IMR-90 (cell line): ENCODE measurements at regions not wholly inside any gene's neighbourhood (a gene's known extent, or its start where the extent isn't known, plus 50 kb on each side); places are given as distances from the start of the nearest gene placed in this dataset.

Experiments used
- ATAC-seq: fragments of 200-7000 bp; cut with Tn5 transposase; 2 replicates; pipeline ENCODE4 v1.9.1; 2020; ENCODE audit warnings: low read depth, mild to moderate bottlenecking, moderate library complexity
- BruUV-seq: library from RNA; stranded (reverse); fragments of 400-500 nt; replicated peaks from 2 replicates; lab custom pipeline; 2021; lab: Mats Ljungman, UMichigan
- CTCF ChIA-PET: fragments of 300-600 bp; formaldehyde crosslinking; extraction: SDS; loops from one replicate; lab custom pipeline; 2021; ENCODE audit warnings: antibody characterized with exemption; lab: Yijun Ruan, JAX
- POLR2A ChIA-PET: fragments of 300-600 bp; sonication (Branson Sonifier 250); formaldehyde crosslinking; loops from one replicate; lab custom pipeline; 2022; ENCODE audit warnings: antibody characterized with exemption; ENCODE audit not compliant: unreplicated experiment; lab: Charles Lee
- DNase-seq: peaks from one replicate; pipeline ENCODE4 v3.0.0; 2013
- H2AFZ ChIP-seq: replicated peaks from 2 replicates; pipeline ENCODE3; 2013; ENCODE audit warnings: low read length, mild to moderate bottlenecking; ENCODE audit not compliant: poor library complexity
- H2AK5ac ChIP-seq: 2 replicates; pipeline ENCODE4 v1.6.1; 2013; ENCODE audit warnings: low read depth, low read length, inconsistent platforms
- H2AK9ac ChIP-seq: replicated peaks from 2 replicates; pipeline ENCODE3; 2013; ENCODE audit warnings: mild to moderate bottlenecking, low read depth, low read length, moderate library complexity; ENCODE audit not compliant: poor library complexity
- H2BK120ac ChIP-seq: 2 replicates; pipeline ENCODE4 v1.6.1; 2013; ENCODE audit warnings: low read depth, low read length, inconsistent platforms
- H2BK15ac ChIP-seq: 3 replicates; pipeline ENCODE4 v1.6.1; 2013; ENCODE audit warnings: low read depth, low read length, inconsistent platforms
- H2BK20ac ChIP-seq: 2 replicates; pipeline ENCODE4 v1.6.1; 2013; ENCODE audit warnings: low read depth, mild to moderate bottlenecking, inconsistent platforms, low read length, moderate library complexity
- H2BK5ac ChIP-seq: 2 replicates; pipeline ENCODE4 v1.6.1; 2013; ENCODE audit warnings: mild to moderate bottlenecking, low read depth, low read length, inconsistent platforms; ENCODE audit not compliant: poor library complexity, severe bottlenecking
- H3K14ac ChIP-seq: replicated peaks from 2 replicates; pipeline ENCODE4 v1.6.1; 2013; ENCODE audit warnings: low read depth, low read length, inconsistent platforms
- H3K18ac ChIP-seq: 2 replicates; pipeline ENCODE4 v1.6.1; 2013; ENCODE audit warnings: low read depth, low read length, control low read depth
- H3K23ac ChIP-seq: 2 replicates; pipeline ENCODE4 v1.6.1; 2013; ENCODE audit warnings: low read depth, low read length, inconsistent platforms
- H3K27ac ChIP-seq: 2 replicates; pipeline ENCODE4 v1.5.1; 2013; ENCODE audit warnings: mild to moderate bottlenecking, control low read depth, low read length; ENCODE audit not compliant: insufficient read depth
- H3K27me3 ChIP-seq: 2 replicates; pipeline ENCODE4 v1.6.1; 2013; ENCODE audit warnings: low read length; ENCODE audit not compliant: control insufficient read depth, insufficient read depth
- H3K36me3 ChIP-seq: 2 replicates; pipeline ENCODE4 v1.6.1; 2013; ENCODE audit warnings: low read length, mixed read lengths; ENCODE audit not compliant: control insufficient read depth, insufficient read depth
- H3K4ac ChIP-seq: 2 replicates; pipeline ENCODE4 v1.6.1; 2013; ENCODE audit warnings: low read depth, low read length, inconsistent platforms
- H3K4me1 ChIP-seq: 2 replicates; pipeline ENCODE4 v1.6.1; 2013; ENCODE audit warnings: low read length, mixed read lengths; ENCODE audit not compliant: control insufficient read depth, insufficient read depth
- H3K4me2 ChIP-seq: 2 replicates; pipeline ENCODE4 v1.6.1; 2013; ENCODE audit warnings: low read depth, mild to moderate bottlenecking, control low read depth, low read length, moderate library complexity
- H3K4me3 ChIP-seq: 2 replicates; pipeline ENCODE4 v1.5.1; 2013; ENCODE audit warnings: low read depth, mild to moderate bottlenecking, control low read depth, low read length, moderate library complexity; ENCODE audit not compliant: insufficient read depth
- H3K56ac ChIP-seq: 2 replicates; pipeline ENCODE4 v1.6.1; 2013; ENCODE audit warnings: low read length, inconsistent platforms; ENCODE audit not compliant: insufficient read depth; ENCODE audit errors: extremely low read depth
- H3K79me1 ChIP-seq, 2 experiments: 2 replicates each; pipeline ENCODE4 v1.6.1; 2013; ENCODE audit warnings: low read length in 2 of 2, inconsistent platforms in 1 of 2, low read depth in 1 of 2
- H3K9ac ChIP-seq: 2 replicates; pipeline ENCODE4 v1.6.1; 2013; ENCODE audit warnings: low read depth, low read length, control low read depth
- H3K9me1 ChIP-seq: 2 replicates; pipeline ENCODE4 v1.6.1; 2013; ENCODE audit warnings: low read length, inconsistent platforms; ENCODE audit not compliant: insufficient read depth
- H3K9me3 ChIP-seq: 2 replicates; pipeline ENCODE4 v1.6.1; 2013; ENCODE audit warnings: low read length; ENCODE audit not compliant: control insufficient read depth, insufficient read depth
- H4K20me1 ChIP-seq: 2 replicates; pipeline ENCODE4 v1.6.1; 2013; ENCODE audit warnings: low read length, inconsistent platforms; ENCODE audit not compliant: insufficient read depth
- H4K5ac ChIP-seq: 2 replicates; pipeline ENCODE4 v1.6.1; 2013; ENCODE audit warnings: mild to moderate bottlenecking, low read depth, low read length, control low read depth
- H4K8ac ChIP-seq, 2 experiments: 2 replicates each; pipeline ENCODE4 v1.6.1; 2013; ENCODE audit warnings: low read depth in 2 of 2, low read length in 2 of 2, control low read depth in 1 of 2, inconsistent platforms in 1 of 2
- H4K91ac ChIP-seq: 2 replicates; pipeline ENCODE4 v1.6.1; 2013; ENCODE audit warnings: low read depth, low read length, inconsistent platforms; ENCODE audit not compliant: insufficient read depth
- BHLHE40 ChIP-seq: fragments of 150-350 bp; IDR thresholded peaks from 2 replicates; pipeline ENCODE4 v1.6.1; 2016; ENCODE audit warnings: mild to moderate bottlenecking, low read depth, low read length
- CEBPB ChIP-seq: IDR thresholded peaks from 2 replicates; pipeline ENCODE4 v1.6.1; 2012; ENCODE audit warnings: low read depth, low read length, improper control_type of control experiment
- CHD1 ChIP-seq: IDR thresholded peaks from 2 replicates; pipeline ENCODE4 v1.6.1; 2012; ENCODE audit warnings: low read depth, low read length, improper control_type of control experiment
- MAFK ChIP-seq: IDR thresholded peaks from 2 replicates; pipeline ENCODE4 v1.6.1; 2012; ENCODE audit warnings: low read depth, low read length, improper control_type of control experiment
- MAZ ChIP-seq: IDR thresholded peaks from 2 replicates; pipeline ENCODE4 v1.6.1; 2012; ENCODE audit warnings: low read depth, mild to moderate bottlenecking, low read length, improper control_type of control experiment, moderate library complexity, borderline replicate concordance
- MXI1 ChIP-seq: IDR thresholded peaks from 2 replicates; pipeline ENCODE4 v1.6.1; 2012; ENCODE audit warnings: low read depth, mild to moderate bottlenecking, low read length, moderate library complexity, borderline replicate concordance
- NFE2L2 ChIP-seq: fragments of 150-350 bp; IDR thresholded peaks from 2 replicates; pipeline ENCODE4 v1.6.1; 2016; ENCODE audit warnings: low read depth, mild to moderate bottlenecking, low read length
- RAD21 ChIP-seq: IDR thresholded peaks from 2 replicates; pipeline ENCODE4 v1.6.1; 2012; ENCODE audit warnings: low read length, improper control_type of control experiment
- RFX5 ChIP-seq: IDR thresholded peaks from 2 replicates; pipeline ENCODE4 v1.8.0; 2012; ENCODE audit warnings: low read depth, mild to moderate bottlenecking, low read length, moderate library complexity
- SMC3 ChIP-seq: fragments of 150-350 bp; IDR thresholded peaks from 2 replicates; pipeline ENCODE4 v1.6.1; 2016; ENCODE audit warnings: low read depth, mild to moderate bottlenecking, antibody characterized with exemption, low read length, moderate library complexity
- WGBS, 2 experiments: methylation state at CpG; one replicate each; pipeline versions ENCODE4 v1.1.5 to v1.1.7; 2013; ENCODE audit warnings: missing lambda C conversion rate in 2 of 2; ENCODE audit not compliant: insufficient read length in 1 of 2; ENCODE audit errors: extremely low coverage in 2 of 2; 5-methylcytosine and 5-hydroxymethylcytosine counted together
- dilution Hi-C: fragments of 300-500 bp; cut with HindIII; formaldehyde crosslinking; loops from one replicate; pipeline ENCODE4 v1.14.3; 2018; ENCODE audit warnings: low sequenced_read_pairs; ENCODE audit not compliant: unreplicated experiment
- in situ Hi-C: fragments of 300-500 bp; cut with MboI; formaldehyde crosslinking; loops from 3 replicates; pipeline ENCODE4 v1.14.3; 2019; ENCODE audit warnings: low sequenced_read_pairs, inconsistent platforms, mixed read lengths
- intact Hi-C: fragments of 100-400 bp; cut with micrococcal nuclease; formaldehyde crosslinking; loops from 2 replicates; pipeline ENCODE4 v1.10.0; 2022
- TF ChIP-seq, protein P1 (sequence below): conservative IDR thresholded peaks from 2 replicates; pipeline ENCODE4 v1.5.1; 2012; ENCODE audit warnings: mild to moderate bottlenecking, low read depth, low read length, improper control_type of control experiment
- TF ChIP-seq, protein P2 (sequence below): fragments of 150-350 bp; IDR thresholded peaks from 2 replicates; pipeline ENCODE4 v1.6.1; 2016; ENCODE audit warnings: low read depth, mild to moderate bottlenecking, low read length, moderate library complexity, borderline replicate concordance
- TF ChIP-seq, protein P3 (sequence below): fragments of 150-350 bp; IDR thresholded peaks from 2 replicates; pipeline ENCODE4 v1.6.1; 2017; ENCODE audit warnings: mild to moderate bottlenecking, antibody characterized with exemption, low read length, low read depth

GRCh38 chr5:3836528-3836927 lies 240.9 kb downstream of the IRX1 start:
- Histone ChIP-seq H2BK5ac (no peak overlapping the region), H3K4ac (no peak overlapping the region), H2BK15ac (no peak overlapping the region), H4K8ac (no peak overlapping the region), H3K79me1 (no peaks in the 10 kb centered on the region), H3K9me1 (no peaks in the 10 kb centered on the region), H3K56ac (no peak overlapping the region), H3K23ac (no peak overlapping the region), H3K9me3 (peaks cover 16% of the 10 kb centered on the region), H3K27ac (no peak overlapping the region), H4K5ac (no peak overlapping the region), H4K20me1 (no peaks in the 10 kb centered on the region), H3K18ac (no peak overlapping the region), H2BK20ac (no peak overlapping the region), H3K36me3 (no peaks in the 10 kb centered on the region), H2AK9ac (no peak overlapping the region), H3K4me2 (no peak overlapping the region), H2BK120ac (no peak overlapping the region), H3K14ac (no peak overlapping the region), H2AK5ac (no peak overlapping the region), H3K4me1 (no peaks in the 10 kb centered on the region), H3K27me3 (no peaks in the 10 kb centered on the region), H4K91ac (no peak overlapping the region), H3K9ac (no peak overlapping the region), H2AFZ (no peak overlapping the region), H3K4me3 (no peak overlapping the region)
- no peak for ATAC-seq
- no peak for TF ChIP-seq CHD1
- TF ChIP-seq, protein P1, sequence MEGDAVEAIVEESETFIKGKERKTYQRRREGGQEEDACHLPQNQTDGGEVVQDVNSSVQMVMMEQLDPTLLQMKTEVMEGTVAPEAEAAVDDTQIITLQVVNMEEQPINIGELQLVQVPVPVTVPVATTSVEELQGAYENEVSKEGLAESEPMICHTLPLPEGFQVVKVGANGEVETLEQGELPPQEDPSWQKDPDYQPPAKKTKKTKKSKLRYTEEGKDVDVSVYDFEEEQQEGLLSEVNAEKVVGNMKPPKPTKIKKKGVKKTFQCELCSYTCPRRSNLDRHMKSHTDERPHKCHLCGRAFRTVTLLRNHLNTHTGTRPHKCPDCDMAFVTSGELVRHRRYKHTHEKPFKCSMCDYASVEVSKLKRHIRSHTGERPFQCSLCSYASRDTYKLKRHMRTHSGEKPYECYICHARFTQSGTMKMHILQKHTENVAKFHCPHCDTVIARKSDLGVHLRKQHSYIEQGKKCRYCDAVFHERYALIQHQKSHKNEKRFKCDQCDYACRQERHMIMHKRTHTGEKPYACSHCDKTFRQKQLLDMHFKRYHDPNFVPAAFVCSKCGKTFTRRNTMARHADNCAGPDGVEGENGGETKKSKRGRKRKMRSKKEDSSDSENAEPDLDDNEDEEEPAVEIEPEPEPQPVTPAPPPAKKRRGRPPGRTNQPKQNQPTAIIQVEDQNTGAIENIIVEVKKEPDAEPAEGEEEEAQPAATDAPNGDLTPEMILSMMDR = no peak
- TF ChIP-seq CEBPB = no peak
- no peak for TF ChIP-seq SMC3
- TF ChIP-seq MAFK = no peak
- TF ChIP-seq MAZ = no peak
- no peak for TF ChIP-seq MXI1
- no peak for TF ChIP-seq BHLHE40
- TF ChIP-seq NFE2L2 = no peak
- TF ChIP-seq, protein P2, sequence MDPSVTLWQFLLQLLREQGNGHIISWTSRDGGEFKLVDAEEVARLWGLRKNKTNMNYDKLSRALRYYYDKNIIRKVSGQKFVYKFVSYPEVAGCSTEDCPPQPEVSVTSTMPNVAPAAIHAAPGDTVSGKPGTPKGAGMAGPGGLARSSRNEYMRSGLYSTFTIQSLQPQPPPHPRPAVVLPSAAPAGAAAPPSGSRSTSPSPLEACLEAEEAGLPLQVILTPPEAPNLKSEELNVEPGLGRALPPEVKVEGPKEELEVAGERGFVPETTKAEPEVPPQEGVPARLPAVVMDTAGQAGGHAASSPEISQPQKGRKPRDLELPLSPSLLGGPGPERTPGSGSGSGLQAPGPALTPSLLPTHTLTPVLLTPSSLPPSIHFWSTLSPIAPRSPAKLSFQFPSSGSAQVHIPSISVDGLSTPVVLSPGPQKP = no peak
- no peak for TF ChIP-seq RAD21
- no peak for TF ChIP-seq RFX5
- TF ChIP-seq, protein P3, sequence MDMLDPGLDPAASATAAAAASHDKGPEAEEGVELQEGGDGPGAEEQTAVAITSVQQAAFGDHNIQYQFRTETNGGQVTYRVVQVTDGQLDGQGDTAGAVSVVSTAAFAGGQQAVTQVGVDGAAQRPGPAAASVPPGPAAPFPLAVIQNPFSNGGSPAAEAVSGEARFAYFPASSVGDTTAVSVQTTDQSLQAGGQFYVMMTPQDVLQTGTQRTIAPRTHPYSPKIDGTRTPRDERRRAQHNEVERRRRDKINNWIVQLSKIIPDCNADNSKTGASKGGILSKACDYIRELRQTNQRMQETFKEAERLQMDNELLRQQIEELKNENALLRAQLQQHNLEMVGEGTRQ = no peak
- ChIA-PET CTCF (no interaction called here), POLR2A (no interaction called here)
- no CpG with 5 or more reads among the region's 2 CpGs for WGBS, 2 experiments
- intact Hi-C loops (no loop called here), in situ Hi-C loops (no loop called here), dilution Hi-C loops (no loop called here)
- no TSS peak for BruUV-seq
- no peak for DNase-seq
